AG08396 (cell line): ENCODE measurements at regions not wholly inside any gene's neighbourhood (a gene's known extent, or its start where the extent isn't known, plus 50 kb on each side); places are given as distances from the start of the nearest gene placed in this dataset.

Source experiments
- DNase-seq: peaks from one replicate; pipeline ENCODE4 v3.0.0; 2012; ENCODE audit warnings: low spot score, mixed read lengths

- no peak for DNase-seq
These were observed 569.1 kb downstream of the INHBA start for GRCh38 chr7:41133690-41134299.

- DNase-seq, result no peak
These were observed 570.9 kb downstream of the INHBA start for GRCh38 chr7:41131956-41132355.

- DNase-seq, result no peak
These were observed 572.2 kb downstream of the INHBA start for GRCh38 chr7:41130561-41131236.

- no peak for DNase-seq
These were observed 572.8 kb downstream of the INHBA start for GRCh38 chr7:41130086-41130485.

GRCh38 chr7:41125343-41125742 lies 577.5 kb downstream of the INHBA start:
- no peak for DNase-seq

- no peak for DNase-seq
These were observed 580.5 kb downstream of the INHBA start for GRCh38 chr7:41122256-41122987.

GRCh38 chr7:41121228-41121627 lies 581.7 kb downstream of the INHBA start:
- DNase-seq, result no peak

- no peak for DNase-seq
These were observed 584.4 kb downstream of the INHBA start for GRCh38 chr7:41118486-41118885.

- no peak for DNase-seq
These were observed 585.5 kb downstream of the INHBA start for GRCh38 chr7:41117431-41117830.

- no peak for DNase-seq
These were observed 586.1 kb downstream of the INHBA start for GRCh38 chr7:41116817-41117216.

- no peak for DNase-seq
These were observed 586.6 kb downstream of the INHBA start for GRCh38 chr7:41116337-41116736.

- no peak for DNase-seq
These were observed 588.2 kb downstream of the INHBA start for GRCh38 chr7:41114691-41115090.

- DNase-seq, result no peak
These were observed 588.8 kb downstream of the INHBA start for GRCh38 chr7:41114131-41114530.

- no peak for DNase-seq
These were observed 589.2 kb downstream of the INHBA start for GRCh38 chr7:41113719-41114118.

- DNase-seq, result no peak
These were observed 592.7 kb downstream of the INHBA start for GRCh38 chr7:41110186-41110585.

GRCh38 chr7:41108821-41109220 lies 594.1 kb downstream of the INHBA start:
- no peak for DNase-seq

- no peak for DNase-seq
These were observed 594.9 kb downstream of the INHBA start for GRCh38 chr7:41107938-41108448.

GRCh38 chr7:41107330-41107937 lies 595.5 kb downstream of the INHBA start:
- DNase-seq, result peak; percentile 16

- DNase-seq, result no peak
These were observed 598.3 kb downstream of the INHBA start for GRCh38 chr7:41104631-41105030.

GRCh38 chr7:41103331-41103730 lies 599.6 kb downstream of the INHBA start:
- DNase-seq, result no peak

- no peak for DNase-seq
These were observed 604.0 kb downstream of the INHBA start for GRCh38 chr7:41098846-41099245.

- no peak for DNase-seq
These were observed 604.5 kb downstream of the INHBA start for GRCh38 chr7:41098402-41098801.

GRCh38 chr7:41097501-41097900 lies 605.4 kb downstream of the INHBA start:
- peak; percentile 34 for DNase-seq
